ENCODE measurements at regions not wholly inside any gene's neighbourhood (a gene's known extent, or its start where the extent isn't known, plus 50 kb on each side); places are given as distances from the start of the nearest gene placed in this dataset.

DNA sequence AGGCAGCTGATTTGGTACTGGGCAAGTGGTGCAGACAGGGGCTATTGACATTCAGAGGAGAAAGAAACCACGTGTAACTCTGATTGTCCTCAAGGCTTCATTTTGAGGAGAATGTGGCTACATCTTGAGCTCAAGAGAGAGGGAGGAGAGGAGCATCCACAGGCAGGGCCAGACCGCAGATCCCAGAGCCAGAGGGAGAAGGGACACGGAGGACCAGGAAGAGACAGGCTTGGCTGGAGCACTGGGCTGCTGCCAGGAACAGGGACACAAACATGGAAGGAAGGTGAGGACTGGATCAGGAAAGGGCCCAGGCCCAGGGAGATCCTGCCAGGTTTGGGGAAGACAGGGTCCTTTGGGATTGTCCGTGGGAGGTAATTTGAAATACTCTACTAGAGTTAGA, 158.3 kb downstream of the GPAM start (continued):
- TF ChIP-seq JUN (IDR thresholded peaks at IDR 0.05; ENCODE audit: low read depth, low read length) (no peak), CBX5 (IDR thresholded peaks at IDR 0.05; ENCODE audit: low read depth, low read length) (no peak), CTBP2 (IDR thresholded peaks at IDR 0.05; ENCODE audit: borderline replicate concordance, insufficient read depth, insufficient read length, low read length) (no peak), SP2 (IDR thresholded peaks at IDR 0.05; ENCODE audit: low read length) (no peak), EZH2 (IDR thresholded peaks at IDR 0.05; ENCODE audit: low read depth, low read length, severe bottlenecking) (no peak)

Measured in H1 (cell line).